Activated T-cell treated with anti-CD3 and anti-CD28 coated beads for 4 hours (primary cell): ENCODE measurements at regions not wholly inside any gene's neighbourhood (a gene's known extent, or its start where the extent isn't known, plus 50 kb on each side); places are given as distances from the start of the nearest gene placed in this dataset.

ENCODE experiments used
- DNase-seq: peaks from one replicate; pipeline ENCODE4 v3.0.0-alpha.2; 2020

DNA sequence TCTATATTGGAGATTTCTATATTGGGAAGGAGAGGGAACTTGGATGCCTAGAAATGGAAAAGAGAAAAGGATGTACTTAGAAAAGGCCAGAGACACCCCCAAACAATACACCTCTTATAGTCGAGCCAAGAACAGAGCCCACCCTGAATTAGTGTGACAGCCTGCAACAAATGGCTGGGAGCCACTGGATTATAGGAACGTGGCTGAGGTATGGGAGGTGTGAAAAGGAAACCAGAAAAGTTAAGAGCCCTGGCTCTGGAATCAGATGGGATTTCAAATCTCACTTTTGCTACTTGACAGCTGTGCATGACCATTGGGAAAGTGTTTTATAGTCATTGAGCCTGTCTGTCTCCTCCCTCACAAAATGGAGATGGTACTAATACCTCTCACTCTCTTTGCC is 394.0 kb downstream of the ZNF521 start:
- DNase-seq = no peak

DNA sequence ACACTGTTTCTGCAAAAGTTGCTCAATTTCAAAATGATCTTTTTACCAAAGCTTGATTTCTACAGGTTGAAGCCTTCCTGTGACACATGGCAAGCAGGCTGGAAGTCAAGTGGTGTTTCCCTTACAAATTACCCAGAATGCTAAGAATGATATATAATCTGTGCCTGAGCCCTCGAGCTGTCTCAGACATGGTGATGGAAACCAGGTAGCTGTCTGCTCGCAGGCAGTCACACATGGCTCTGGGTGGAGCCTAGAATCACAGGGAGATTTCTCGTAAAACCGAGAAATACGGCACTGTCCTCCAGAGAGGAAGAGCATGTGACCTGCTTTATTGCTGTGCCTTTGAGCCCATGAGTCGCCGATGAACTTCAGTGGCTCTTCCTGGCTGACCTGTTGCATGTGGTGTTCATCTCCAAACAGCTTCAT is 392.9 kb downstream of the ZNF521 start:
- no peak for DNase-seq

DNA sequence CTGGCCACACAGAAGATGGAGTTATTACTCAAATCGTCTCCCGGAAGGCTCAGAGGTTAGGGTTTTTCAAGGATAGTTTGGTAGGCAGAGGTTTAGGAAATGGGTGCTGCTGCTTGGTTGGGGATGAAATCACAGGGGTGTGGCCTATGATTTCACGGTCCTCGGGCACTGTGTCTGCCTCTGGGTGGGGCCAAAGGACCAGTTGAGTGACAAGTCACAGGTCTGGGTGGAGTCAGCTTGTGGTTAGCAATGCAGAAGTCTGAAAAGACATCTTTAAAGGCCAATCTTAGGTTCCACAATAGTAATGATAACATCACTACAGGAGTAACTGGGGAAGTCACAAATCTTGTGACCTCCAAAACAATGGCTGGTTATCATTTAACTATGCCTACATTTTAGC is 387.8 kb downstream of the ZNF521 start:
- no peak for DNase-seq

DNA sequence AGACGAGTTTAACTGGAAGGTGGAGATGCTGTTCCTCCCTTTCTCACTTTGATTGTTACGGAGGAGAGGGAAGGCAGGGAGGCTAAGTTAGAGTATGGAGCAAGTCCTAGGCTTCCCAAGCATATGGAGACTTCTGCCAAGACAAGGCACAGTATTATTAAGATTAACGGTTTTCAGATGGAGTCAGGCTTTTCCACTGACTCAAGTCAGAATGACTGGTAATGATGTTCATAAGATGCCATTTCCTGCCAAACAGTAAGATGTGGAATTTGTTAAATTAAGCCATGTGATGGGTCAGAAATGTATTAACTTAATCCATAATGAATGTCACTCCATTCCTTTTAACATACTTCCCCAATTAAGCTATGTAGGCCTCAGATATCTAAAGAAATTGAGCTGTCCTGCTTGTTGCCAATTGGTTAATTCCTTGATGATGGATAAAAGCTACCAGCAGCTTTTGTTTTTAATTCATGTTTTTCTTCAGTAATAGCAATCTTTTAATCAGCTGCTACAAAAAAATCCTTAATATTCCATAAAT is 383.7 kb downstream of the ZNF521 start:
- no peak for DNase-seq

DNA sequence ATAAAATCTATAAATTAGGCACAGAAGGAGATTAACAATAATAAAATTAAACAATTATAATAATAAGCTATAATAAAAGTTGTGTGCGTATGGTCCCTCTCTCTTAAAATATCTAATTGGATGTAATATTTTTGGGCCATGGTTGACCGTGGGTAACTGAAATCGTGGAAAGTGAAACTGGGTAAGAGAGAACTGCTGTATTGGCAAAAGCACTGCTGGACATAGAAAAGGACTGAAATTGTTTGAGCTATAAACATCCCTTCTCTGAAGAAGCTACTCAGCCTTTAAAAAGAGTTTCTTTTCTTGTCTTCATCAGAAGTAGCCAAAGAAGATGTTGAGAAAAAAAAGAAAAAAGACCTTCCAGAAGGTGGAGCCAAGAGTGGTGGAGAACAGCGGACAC is 379.4 kb downstream of the ZNF521 start:
- no peak for DNase-seq

DNA sequence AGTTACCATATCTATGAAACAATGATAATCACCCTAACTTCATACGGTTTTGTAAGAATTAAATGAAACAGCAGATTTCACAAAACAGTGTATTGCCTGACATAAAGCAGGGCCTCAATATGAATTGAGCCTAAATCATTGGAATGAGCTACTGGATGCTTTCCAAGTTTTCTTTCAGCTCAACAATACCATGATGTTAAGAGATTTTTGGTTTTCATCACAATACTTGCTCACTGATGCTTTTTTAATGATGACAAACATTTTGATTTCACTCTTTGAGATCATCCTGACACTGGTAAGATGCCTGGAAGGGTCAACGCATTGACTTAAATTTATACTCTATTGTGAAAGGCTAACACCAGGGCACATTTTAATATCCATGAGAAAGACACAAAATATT is 377.5 kb downstream of the ZNF521 start:
- DNase-seq = no peak

DNA sequence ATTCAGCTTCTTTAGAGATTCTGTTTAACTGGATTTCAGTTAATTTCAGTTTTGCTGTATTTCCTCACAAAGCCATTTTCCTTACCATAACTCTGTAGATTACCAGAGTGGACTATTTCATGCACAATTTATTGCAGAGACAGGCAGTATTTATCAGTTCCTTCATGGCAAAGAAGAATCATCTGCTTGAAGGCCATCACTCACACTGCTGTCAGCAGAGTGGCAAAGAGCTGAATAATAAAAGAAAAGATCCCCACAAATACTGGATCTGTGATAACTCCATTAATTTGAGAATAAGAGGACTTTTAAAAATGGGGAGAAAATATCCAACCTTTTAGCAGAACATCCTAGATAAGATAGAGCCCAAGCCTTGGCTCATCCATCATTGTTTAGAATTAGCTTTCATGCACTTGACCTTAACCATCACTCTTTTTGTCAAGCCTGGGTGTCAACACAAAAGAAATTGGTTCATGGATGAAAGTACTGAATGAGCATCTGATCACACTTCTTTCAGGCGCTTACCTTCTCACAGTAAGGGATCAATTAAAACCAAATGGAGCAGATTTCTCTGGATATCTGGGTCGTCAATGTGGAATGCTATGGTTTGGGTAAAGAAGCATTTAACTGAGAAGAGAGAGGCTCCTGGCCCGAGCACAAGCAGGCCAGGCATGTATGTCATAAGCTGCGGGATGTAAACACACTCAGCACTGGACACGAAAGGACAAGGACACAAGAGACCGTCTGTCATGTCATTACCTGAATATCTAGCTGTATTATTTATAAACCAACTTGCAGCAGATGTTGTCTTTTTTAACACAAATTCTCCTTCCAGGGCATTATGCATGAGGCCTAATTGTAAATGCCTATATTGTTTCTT is 376.2 kb downstream of the ZNF521 start:
- no peak for DNase-seq

DNA sequence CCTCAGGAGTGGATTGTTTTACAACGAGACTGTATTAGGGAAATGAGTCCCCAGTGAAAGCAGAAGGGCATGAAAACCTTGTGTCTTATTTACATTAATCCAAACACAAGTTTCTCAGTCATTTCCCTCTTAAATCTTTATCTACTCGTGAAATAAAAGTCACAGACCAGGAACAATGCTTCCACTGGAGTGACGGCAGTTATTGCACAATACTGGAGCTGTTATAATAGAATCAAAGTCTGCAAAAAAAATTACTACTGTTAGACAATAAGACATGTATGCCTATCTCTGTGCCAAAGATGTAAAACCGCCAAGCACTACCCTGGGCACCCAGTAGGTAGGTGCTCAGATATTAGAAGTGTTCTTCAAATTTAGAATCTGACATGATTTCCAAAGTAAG is 375.5 kb downstream of the ZNF521 start:
- DNase-seq = no peak

DNA sequence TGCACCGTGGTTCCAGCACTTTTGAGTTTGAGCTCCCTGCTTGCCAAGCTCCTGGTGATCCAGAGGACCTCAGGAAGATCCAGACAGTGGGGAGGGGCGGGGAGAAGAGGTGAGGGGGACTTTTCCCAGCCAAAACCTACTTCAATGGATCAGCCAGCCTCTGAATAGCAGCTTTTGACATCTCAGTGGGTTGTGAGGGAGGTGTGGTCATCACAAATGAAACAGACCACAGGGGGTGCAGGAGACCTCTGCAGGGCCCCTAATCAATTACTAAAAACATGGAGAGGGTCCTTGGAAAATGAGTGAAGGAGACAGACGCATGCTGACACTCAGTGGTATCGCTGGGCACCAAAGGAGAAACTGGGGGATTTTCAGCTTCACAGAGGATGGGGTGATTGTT is 372.7 kb downstream of the ZNF521 start:
- DNase-seq = no peak

DNA sequence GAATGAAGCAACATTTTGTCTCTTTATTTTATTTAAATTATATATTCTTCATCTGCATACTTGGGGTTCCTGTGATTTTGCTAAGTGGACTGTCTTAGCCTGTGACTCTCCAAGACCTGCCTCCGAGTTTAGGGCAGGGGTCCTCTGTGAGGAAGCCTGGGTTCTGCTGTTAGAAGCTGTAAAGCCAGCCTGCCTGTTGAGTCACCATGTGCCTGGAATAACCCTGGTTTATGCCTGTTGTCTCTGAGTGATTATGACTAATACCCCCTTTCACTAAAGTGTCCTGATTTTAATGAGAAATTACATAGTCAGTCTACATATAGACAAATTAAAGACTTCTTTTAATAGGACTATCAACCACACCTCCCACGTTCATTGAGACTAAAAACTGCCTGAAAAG is 369.1 kb downstream of the ZNF521 start:
- no peak for DNase-seq

DNA sequence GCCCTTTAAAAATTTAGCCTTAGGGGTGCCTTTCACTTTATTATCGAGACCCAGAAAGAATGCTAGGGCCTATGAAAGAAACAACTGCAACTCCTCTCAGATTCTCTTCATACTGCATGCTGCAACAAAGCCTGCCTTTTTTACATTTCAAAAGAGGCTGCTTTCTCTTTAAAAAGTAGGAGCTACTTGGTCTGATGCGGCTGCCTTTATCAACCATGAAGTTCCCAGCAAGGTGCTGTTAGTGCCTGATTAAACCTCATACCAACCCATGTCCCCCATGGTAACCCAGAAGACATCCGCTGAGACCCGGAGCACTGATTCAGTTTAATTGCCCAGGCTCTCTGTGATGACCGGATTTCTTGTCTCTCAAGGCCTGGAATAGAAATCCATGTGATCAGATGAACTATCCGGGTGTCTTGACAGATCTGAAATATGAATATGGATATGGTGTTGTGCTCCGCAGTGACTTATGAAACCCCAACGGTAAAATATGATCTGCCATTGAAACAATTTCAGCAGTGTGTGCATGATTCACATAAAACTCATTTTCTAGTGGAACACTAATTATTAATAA is 368.3 kb downstream of the ZNF521 start:
- DNase-seq = no peak

DNA sequence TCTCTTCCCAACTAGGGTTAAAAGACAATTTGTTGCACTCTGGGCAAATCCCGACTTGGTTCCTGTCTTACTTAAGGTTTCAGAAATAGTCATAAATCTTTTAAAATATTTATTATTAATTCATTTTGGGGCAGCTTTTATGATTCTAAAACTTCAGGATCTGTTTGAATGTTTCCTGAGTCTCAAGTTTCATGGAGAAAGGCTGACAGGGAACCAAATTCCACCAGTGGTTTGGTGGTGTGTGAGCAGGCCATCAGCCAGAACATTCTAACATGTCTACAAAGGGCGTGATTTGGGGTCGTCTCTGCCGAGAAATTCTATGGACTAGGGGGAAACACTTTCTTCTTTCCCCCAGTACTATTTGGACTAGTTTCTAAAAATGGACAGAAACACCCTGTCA is 366.4 kb downstream of the ZNF521 start:
- DNase-seq = no peak

DNA sequence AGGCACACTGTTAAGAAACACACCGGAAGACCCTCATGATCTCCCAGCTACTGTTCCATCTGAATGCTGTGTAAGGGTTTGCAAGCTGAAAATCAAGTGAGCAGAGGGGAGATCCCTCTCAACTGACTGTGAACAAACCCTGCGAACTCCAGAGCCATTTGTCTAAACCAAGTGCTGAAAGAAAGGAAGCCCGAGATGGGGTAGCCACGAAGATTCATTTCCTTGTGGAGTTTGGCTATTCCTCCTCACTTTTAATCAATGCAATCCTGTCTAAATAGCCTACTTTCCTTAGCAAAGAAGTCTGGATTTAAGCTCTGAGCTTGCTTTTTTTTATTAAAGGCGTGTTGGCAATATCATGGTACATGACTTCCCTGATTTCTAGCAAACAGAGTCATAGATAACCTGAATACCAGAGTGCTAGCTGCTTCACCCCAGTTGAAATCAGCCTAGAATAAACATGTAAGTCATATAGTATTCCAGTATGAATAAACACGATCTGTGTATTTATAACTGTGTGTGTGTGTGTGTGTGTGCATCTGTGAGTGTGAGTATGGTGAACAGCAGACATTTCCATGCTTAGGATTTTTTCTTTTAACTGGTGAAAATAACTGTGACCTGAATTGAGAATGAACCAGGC is 365.2 kb downstream of the ZNF521 start:
- no peak for DNase-seq

DNA sequence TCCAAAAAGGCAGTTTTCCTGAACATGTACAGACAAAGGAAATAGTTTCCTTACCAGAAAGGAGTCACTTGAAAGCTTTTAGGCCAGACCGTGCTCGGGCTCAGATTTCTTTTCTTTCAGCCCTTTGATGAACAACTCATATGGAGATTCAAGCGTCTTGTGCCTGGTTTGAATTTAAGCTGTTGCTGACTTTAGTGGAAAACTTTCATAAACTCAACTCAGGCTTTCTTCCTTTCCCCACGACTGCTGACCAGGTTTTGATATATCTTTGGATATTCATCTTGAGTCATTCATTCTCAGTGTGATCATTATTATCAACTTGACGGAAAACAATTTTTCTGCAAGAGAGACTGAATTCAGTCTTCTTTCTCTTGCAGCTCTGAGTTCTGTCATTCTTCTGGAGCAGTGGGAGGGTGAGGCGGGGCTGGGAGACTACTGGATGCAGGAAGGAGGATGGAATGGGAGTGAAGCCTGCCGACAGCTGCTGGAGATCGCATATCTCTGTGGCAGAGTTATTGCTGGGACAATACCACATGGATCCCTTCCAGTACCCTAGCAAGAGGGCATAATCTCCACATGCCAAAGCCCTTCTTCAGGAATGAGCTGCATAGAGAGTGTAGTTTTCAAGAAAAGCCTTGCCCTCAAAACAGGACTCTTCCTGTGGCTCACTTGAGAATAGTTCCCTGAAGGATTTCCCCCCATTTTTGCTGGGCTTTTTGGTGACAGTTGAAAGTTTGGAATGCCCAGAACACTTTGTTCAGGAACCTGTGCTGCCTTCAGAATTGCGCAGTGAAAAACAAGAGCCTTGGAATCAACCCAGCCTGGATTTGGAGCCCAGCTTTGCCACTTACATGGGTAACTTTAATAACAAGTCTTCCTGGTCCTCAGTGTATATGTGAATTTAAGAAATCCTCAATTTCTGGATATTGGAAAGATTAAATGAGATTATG is 364.4 kb downstream of the ZNF521 start:
- no peak for DNase-seq

DNA sequence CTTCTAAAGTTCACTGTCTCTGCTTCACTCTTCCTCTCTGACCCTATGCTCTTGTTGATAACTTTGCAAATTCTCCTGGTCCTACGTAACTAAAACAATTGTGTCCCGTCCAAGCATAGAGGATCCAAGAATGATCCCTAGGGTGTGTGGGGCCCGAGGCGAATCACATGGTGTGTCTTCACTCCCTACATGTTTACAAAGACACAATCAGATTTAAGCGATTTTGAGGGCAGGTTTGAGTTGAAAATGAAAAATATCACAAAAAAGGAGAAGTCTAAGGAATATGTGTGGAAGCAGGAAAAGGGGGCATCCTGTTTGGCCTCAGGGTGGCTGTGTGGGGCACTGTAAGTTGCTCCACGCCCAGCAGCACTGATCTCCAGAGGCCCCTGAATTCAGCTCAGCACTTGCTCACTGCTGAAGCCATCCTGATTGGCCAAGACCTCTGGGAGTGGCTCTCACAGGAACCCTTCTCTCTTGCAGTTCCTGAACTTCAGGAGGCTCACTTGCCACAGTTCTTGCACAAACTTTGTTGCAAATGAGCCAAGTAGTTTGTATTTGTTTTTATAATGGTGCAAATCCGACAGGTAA is 363.6 kb downstream of the ZNF521 start:
- no peak for DNase-seq

DNA sequence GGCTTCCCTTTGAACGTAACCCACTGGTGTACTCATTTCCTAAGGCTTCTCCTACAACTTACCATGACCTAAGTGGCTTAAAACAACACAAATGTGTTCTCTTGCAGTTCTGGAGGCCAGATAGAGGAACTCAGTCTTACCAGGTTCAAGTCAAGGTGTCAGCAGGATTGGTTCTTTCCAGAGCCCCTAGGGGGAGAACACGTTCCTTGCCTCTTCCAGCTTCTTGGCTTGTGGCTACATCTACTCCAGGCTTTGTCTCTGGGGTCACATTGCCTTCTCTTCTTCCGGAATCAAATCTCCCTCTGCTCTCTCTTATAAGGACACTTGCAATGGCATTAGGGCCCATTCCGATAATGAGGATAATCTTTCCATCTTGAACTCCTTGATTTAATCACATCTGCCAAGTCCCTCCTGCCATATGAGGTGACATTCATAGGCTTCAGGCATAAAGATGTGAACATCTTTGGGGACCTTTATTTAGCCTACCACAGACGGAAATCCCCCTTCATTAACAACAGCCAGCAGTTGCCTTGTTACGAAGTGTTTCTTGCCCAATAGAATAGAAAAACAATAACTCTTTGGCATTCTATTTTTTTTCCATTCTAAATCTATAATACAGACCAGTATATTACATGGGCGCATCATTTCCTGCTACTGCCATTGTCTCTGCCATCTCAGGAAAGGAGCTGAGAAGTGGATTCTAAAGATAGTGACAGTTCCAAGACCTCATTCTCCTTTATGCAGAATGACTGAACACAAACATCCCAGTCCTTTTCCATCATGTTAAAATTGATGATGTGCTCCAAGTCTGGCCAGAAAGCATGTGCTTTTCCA is 362.0 kb downstream of the ZNF521 start:
- DNase-seq = no peak

DNA sequence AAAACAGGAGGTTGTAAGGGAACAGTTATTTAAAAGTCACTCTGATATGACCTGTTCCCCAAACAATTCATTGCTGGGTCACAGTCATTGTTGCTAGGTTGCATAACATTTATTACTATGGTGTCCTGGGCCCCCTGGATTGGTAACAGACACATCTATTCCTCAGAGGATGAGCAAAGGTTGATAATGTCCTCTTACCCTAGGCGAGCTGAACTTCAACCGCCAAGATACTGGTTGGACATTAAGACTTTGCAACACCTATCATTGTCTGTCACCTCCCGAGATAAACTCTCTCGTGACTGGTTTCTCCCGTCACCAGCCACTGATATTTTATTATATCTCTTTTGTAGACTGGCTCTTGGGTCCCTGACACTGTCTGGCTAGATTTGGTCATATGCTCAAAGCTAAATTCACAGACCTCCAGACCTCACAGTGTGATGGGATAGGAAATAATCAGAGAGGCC is 361.3 kb downstream of the ZNF521 start:
- no peak for DNase-seq

DNA sequence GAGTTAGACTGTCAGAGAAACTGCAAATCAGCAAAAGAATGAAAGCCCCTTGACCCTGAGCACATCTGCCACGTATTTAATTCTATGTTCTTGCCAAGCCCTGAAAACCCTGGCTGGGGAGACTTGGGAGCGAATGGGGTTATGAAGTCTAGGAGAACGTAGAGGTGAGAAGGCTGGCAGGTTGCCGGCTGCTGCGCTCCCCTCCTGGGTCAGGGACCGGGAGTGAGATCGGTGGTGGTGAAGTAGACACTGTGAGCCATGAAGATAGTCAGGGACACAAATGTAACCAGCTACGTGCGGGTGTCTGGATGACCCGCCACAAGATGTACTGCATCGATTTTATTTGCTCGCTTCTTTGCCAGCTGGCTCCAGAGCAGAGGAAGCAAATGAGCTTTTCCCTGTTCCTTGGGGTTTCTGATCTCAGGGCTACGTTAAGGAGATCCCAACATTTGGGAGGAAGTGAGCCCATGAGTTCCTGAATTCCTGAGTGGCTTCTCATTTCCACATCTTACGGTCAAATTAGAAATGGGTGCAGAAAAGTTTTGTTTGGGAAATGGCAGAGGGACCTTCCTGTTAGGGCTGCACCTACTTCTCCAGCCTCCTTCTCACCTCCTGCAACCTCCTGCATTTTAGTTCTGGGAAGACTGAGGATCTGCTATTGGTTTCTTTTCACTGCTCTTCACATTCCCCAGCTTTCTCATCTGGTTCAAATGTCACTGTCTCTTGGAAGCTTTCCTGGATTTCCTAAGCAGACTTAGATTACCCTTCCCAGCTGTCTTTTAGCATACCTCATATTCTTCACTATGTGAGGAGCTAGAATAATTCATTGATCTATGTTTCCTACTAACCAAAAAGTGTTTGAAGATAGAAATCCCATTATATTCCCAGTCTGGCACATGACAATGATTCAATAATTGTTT is 360.6 kb downstream of the ZNF521 start:
- no peak for DNase-seq

DNA sequence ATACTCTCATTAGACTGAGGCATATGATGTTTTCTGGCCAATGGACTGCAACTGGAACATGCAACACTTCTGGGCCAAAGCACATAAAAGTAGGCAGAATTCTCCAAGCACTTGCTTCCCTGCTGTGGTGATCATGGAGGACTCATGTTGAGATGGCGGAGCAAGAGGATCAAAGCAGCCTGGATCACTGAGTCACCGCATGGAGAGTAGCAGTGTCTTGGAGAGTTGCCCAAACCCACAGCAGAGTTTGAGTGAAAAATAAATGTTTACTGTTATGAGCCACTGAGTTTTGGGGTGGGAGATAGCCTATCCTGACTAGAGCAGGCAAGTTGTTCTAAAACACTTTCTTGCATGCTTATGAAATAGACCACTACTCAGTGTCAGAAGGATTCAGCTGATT is 359.5 kb downstream of the ZNF521 start:
- no peak for DNase-seq

DNA sequence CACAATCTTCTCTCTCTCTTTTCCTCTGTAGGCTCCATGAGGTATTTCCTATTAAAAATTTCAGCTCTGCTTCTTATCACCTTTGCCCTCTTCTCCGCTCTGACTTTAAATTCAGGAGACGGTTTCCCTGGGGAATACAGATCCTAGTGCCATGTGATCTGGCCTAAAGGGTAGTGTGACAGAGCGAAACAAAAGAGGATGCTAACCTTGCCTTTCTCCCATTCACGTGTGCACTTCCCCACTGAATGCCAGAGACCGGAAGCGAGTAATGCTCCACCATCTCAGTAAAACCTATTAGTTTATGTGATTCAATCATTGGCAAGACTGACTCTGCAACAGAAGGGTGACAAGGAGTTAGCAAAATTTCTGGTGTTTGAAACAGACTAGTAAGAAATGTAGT is 358.3 kb downstream of the ZNF521 start:
- DNase-seq = no peak
